Epithelial cell of proximal tubule (primary cell): ENCODE measurements at regions not wholly inside any gene's neighbourhood (a gene's known extent, or its start where the extent isn't known, plus 50 kb on each side); places are given as distances from the start of the nearest gene placed in this dataset.

Experiments
- DNase-seq: peaks from one replicate; pipeline ENCODE4 v3.0.0-alpha.2; 2011; ENCODE audit warnings: low read depth
- H3K4me3 ChIP-seq: 2 replicates; pipeline ENCODE4 v1.5.1; 2011; ENCODE audit warnings: low read depth, mild to moderate bottlenecking, low read length
- CTCF ChIP-seq: conservative IDR thresholded peaks from 2 replicates; pipeline ENCODE4 v1.5.1; 2012; ENCODE audit warnings: low read depth, mild to moderate bottlenecking, low read length

DNA sequence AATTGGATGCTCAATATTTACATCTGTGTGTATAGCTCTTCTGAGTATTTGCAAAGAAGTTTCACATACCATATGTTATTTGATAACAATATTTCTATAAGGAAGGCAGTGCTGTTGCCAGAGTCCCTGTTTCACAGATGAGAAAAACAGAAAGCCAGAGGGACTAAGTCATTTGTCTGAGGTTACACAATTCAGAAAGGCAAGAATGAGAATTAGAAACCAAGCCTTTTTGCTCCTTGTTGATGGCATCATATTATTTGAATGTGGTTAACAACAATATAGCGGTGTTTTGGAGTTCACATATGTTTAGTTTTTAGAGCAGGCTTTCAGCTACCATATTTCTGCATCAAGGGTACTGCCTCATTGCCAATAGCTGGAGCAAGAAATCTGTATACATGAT, 110.9 kb upstream of the PRLR start:
- no peak for DNase-seq
- no peak overlapping the region for H3K4me3 ChIP-seq
- no peak for TF ChIP-seq CTCF

GRCh38 chr5:35339616-35340100, 109.4 kb upstream of the PRLR start:
- no peak for DNase-seq
- H3K4me3 ChIP-seq = no peak overlapping the region
- no peak for TF ChIP-seq CTCF

- TF ChIP-seq CTCF = no peak
- DNase-seq = no peak
- no peak overlapping the region for H3K4me3 ChIP-seq
Measured at GRCh38 chr5:35339006-35339405, 108.7 kb upstream of the PRLR start.

GRCh38 chr5:35338157-35338453, 107.8 kb upstream of the PRLR start:
- DNase-seq = no peak
- no peak for TF ChIP-seq CTCF

DNA sequence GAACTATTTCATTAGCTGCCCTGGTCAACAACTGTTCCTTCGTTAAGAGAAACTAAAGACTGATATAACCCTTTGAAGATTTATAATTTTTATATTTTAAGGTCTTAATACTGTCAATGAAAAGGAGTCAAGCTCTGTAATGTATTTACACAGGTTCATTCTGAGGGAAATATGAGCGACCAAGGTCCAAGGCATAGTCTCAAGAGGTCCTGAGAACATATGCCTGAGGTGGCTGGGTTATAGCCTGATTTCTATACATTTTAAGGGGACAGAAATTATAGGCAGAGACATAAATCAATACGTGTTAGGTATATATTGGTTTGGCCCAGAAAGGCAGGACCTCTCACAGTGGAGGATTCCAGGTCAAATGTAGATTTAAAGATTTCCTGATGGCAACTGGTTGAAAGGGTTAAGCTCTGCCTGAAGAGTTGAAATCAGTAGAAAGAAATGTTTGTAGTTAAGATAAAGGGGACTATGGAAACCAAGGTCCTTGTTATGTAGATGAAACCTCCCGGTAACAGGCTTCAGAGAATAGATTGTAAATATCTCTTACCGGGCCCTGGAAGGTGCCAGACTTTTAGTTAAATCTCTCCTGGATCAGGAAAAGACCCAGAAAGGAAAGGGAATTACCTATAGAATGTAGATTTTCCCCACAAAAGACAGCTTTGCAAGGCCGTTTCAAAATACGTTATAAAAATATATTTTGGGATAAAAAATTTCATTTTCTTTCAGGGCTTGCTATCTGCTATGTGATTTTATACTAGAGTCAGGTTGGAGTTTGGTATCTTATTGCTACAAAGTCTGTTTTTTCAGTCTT, 107.3 kb upstream of the PRLR start:
- DNase-seq = no peak
- TF ChIP-seq CTCF = no peak
- no peak overlapping the region for H3K4me3 ChIP-seq

More at GRCh38 chr5:35338157-35338453, 107.8 kb upstream of the PRLR start:
- no peak overlapping the region for H3K4me3 ChIP-seq

DNA sequence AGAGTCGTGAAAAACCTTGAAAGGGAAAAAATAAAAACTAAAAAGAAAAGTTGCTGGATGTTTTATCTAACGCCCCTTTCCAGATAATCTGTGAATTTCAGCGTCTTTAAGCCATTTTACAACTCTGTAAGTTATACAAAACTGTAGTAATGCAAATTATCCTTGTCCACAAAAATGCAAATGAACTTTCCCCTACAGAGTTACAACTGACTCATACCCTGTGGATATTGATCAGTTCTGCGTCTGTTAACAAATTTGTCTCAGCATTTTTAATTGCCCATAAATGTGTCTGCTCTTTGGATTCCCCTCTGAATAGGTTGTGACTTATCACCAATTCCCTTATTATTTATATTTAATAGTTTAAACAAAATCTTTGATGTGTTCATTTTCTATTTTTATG, 105.9 kb upstream of the PRLR start:
- no peak for DNase-seq
- no peak for TF ChIP-seq CTCF
- H3K4me3 ChIP-seq = no peak overlapping the region

DNA sequence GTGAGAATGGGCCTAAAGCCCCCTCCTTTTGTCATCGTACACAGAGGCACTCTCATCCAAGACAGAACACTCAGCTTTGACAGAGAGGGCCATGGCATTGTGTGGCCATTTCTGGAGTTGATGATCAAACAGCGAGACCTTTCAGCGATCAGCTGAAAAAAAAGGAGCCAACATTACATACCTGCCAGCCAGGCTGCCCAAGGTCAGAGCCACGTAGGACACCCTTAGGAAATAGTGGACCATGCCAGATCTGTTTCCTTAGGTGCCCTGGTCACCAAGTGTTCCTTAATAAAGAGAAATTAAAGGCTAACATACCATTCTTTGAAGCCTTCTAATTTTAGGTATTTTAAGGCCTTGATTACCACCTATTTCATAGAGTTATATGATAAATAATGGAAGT, 105.5 kb upstream of the PRLR start:
- no peak overlapping the region for H3K4me3 ChIP-seq
- no peak for TF ChIP-seq CTCF
- DNase-seq = no peak
